Suprapubic skin (tissue), 4 donors: ENCODE measurements at regions not wholly inside any gene's neighbourhood (a gene's known extent, or its start where the extent isn't known, plus 50 kb on each side); places are given as distances from the start of the nearest gene placed in this dataset.

ENCODE experiments used
- DNase-seq, 2 donors: peaks; one replicate each; pipeline ENCODE4 v3.0.0-alpha.2; 2019; ENCODE audit warnings: low spot score in 2 of 2
- H3K27ac ChIP-seq: fragments of 200-600 bp; sonication (generic); one replicate; pipeline ENCODE4 v1.5.1; 2019
- H3K27me3 ChIP-seq: fragments of 200-600 bp; sonication (generic); one replicate; pipeline ENCODE4 v1.5.1; 2019
- H3K36me3 ChIP-seq: fragments of 200-600 bp; sonication (generic); one replicate; pipeline ENCODE4 v1.5.1; 2019
- H3K4me1 ChIP-seq: fragments of 200-600 bp; sonication (generic); one replicate; pipeline ENCODE4 v1.5.1; 2019
- H3K4me3 ChIP-seq: fragments of 200-600 bp; sonication (generic); one replicate; pipeline ENCODE4 v1.5.1; 2019; ENCODE audit warnings: mild to moderate bottlenecking
- H3K9me3 ChIP-seq: fragments of 200-600 bp; sonication (generic); one replicate; pipeline ENCODE4 v1.5.1; 2019
- EP300 ChIP-seq: sonication (generic); formaldehyde crosslinking; IDR thresholded peaks from one replicate; pipeline ENCODE4 v1.6.1; 2017; ENCODE audit warnings: antibody characterized with exemption
- POLR2A ChIP-seq, 2 donors: fragments of 450-650 bp; IDR thresholded peaks; one replicate each; pipeline ENCODE4 v1.6.1; 2017; ENCODE audit warnings: antibody characterized with exemption in 2 of 2, mild to moderate bottlenecking in 2 of 2, moderate library complexity in 2 of 2
- POLR2AphosphoS5 ChIP-seq, 3 donors: sonication (generic); formaldehyde crosslinking; IDR thresholded peaks; one replicate each; pipeline ENCODE4 v1.6.1; 2017; ENCODE audit warnings: antibody characterized with exemption in 3 of 3
- WGBS: methylation state at CpG from one replicate; pipeline ENCODE4 v1.1.5; 2018; 5-methylcytosine and 5-hydroxymethylcytosine counted together
- TF ChIP-seq, protein P1 (sequence below), 2 donors: fragments of 200-600 bp in 1 of 2; fragments of 450-650 bp in 1 of 2; sonication (generic) in 1 of 2; IDR thresholded peaks; one replicate each; pipeline ENCODE4 v1.5.1; 2016 to 2019; ENCODE audit warnings: antibody characterized with exemption in 2 of 2, mild to moderate bottlenecking in 1 of 2, moderate library complexity in 1 of 2

GRCh38 chr4:152244659-152245058 is 291.2 kb downstream of the FBXW7 start:
- H3K36me3 ChIP-seq = no peaks in the 10 kb centered on the region
- DNase-seq = no peak
- peaks cover 10% of the 10 kb centered on the region for H3K4me1 ChIP-seq
- WGBS = 59% methylated on average over 2 of the region's 2 CpGs
- no peaks in the 10 kb centered on the region for H3K27me3 ChIP-seq
- H3K9me3 ChIP-seq = no peaks in the 10 kb centered on the region
- no peak overlapping the region for H3K4me3 ChIP-seq
- no peak overlapping the region for H3K27ac ChIP-seq
- no peak for TF ChIP-seq POLR2AphosphoS5 (IDR thresholded peaks at IDR 0.05)
- TF ChIP-seq POLR2A (IDR thresholded peaks at IDR 0.05) = no peak
- TF ChIP-seq EP300 = no peak
- TF ChIP-seq, protein P1, sequence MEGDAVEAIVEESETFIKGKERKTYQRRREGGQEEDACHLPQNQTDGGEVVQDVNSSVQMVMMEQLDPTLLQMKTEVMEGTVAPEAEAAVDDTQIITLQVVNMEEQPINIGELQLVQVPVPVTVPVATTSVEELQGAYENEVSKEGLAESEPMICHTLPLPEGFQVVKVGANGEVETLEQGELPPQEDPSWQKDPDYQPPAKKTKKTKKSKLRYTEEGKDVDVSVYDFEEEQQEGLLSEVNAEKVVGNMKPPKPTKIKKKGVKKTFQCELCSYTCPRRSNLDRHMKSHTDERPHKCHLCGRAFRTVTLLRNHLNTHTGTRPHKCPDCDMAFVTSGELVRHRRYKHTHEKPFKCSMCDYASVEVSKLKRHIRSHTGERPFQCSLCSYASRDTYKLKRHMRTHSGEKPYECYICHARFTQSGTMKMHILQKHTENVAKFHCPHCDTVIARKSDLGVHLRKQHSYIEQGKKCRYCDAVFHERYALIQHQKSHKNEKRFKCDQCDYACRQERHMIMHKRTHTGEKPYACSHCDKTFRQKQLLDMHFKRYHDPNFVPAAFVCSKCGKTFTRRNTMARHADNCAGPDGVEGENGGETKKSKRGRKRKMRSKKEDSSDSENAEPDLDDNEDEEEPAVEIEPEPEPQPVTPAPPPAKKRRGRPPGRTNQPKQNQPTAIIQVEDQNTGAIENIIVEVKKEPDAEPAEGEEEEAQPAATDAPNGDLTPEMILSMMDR (IDR thresholded peaks at IDR 0.05) = no peak

DNA sequence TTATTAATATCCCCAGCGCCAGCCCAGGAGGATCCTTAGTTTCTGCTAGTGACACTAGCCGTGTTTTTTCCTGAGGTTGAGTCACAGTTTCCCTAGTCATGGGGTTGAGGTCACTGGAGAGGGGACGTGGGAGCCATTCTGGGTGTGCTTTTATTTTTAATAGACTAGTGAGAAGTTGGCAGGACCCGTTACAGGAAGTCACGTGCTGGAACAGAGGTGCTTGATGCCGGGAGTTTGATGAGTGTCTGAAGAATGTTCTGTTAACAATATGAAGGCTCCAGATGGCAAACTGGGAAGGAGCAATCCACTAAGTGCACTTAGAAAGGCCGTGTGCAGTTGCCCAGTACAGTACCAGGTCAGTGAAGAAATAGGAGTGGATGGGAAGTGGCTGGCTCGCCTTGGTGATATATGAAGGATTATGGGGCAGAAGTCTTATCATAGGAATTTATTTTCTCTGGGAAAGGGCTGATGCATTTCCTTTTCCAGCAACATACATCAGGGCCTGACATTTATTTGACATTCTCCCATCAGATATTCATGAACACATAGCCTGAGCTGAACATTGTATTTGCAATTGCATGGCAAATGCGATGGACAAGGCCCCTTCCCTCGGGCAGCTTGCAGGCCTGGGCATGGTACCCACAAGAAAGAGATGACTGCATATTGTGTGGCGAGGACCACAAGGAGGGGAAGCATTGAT is 291.8 kb downstream of the FBXW7 start:
- no peak for TF ChIP-seq EP300
- TF ChIP-seq POLR2A (IDR thresholded peaks at IDR 0.05) = no peak
- TF ChIP-seq, protein P1 (IDR thresholded peaks at IDR 0.05) = no peak
- TF ChIP-seq POLR2AphosphoS5 (IDR thresholded peaks at IDR 0.05) = no peak
- 41% methylated on average over 11 of the region's 11 CpGs for WGBS
- no peak overlapping the region for H3K27ac ChIP-seq
- H3K36me3 ChIP-seq = no peaks in the 10 kb centered on the region
- no peaks in the 10 kb centered on the region for H3K27me3 ChIP-seq
- no peak overlapping the region for H3K4me3 ChIP-seq
- peaks cover 10% of the 10 kb centered on the region for H3K4me1 ChIP-seq
- no peak for DNase-seq
- no peaks in the 10 kb centered on the region for H3K9me3 ChIP-seq

GRCh38 chr4:152243206-152243605 is 292.7 kb downstream of the FBXW7 start:
- Histone ChIP-seq H3K4me1 (peaks cover 10% of the 10 kb centered on the region), H3K36me3 (no peaks in the 10 kb centered on the region), H3K27me3 (no peaks in the 10 kb centered on the region), H3K27ac (peak overlapping the region; percentile 33), H3K4me3 (no peak overlapping the region), H3K9me3 (no peaks in the 10 kb centered on the region)
- DNase-seq = no peak
- 64% methylated on average over 2 of the region's 2 CpGs for WGBS
- TF ChIP-seq, protein P1 (IDR thresholded peaks at IDR 0.05) = no peak

DNA sequence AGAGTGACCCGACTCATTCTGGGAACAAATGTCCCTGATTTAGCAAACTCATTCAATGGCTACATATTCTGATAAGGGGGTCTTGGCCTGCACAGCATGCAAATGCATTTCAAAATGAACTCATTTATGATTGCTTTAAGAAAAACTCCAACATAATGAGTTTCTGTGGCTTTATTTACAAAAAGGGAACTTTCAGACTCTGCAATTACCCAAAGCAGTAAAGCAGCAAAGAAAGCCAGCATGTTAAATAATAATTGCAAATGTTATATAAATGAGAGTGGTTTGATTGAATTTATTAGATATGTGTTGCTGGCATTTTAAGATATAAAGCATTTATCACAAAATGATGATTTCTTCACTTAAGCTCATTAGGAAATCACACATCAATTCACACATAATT is 295.7 kb downstream of the FBXW7 start:
- 97% methylated on average over 1 of the region's 1 CpG for WGBS
- TF ChIP-seq EP300 (no peak), POLR2A (IDR thresholded peaks at IDR 0.05) (no peak)
- TF ChIP-seq, protein P1 (IDR thresholded peaks at IDR 0.05) = no peak
- Histone ChIP-seq H3K36me3 (no peaks in the 10 kb centered on the region), H3K4me1 (peaks cover 10% of the 10 kb centered on the region), H3K27me3 (no peaks in the 10 kb centered on the region), H3K9me3 (no peaks in the 10 kb centered on the region), H3K27ac (no peak overlapping the region), H3K4me3 (no peak overlapping the region)
- DNase-seq = no peak

DNA sequence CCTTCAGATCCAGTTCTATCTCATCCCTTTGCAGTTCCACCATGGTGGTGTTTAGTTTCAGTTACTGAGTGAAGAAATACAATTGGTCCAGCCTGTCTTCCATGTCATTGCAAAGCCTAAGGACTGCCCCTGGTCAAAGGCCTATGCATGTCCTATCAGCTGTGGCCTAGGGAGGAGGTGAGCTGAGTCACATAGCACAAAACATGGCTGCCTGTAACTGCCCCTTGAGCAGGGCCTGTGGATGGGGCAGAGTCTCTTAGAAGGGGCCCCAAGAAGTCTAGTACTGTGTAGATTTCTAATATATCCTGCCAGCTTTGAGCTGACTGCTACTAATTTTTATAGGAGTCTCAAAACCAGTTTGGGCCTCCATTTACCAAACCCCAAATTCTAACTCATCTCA is 296.7 kb downstream of the FBXW7 start:
- no peak for DNase-seq
- no peaks in the 10 kb centered on the region for H3K36me3 ChIP-seq
- H3K27ac ChIP-seq = no peak overlapping the region
- TF ChIP-seq, protein P1 (IDR thresholded peaks at IDR 0.05) = no peak
- TF ChIP-seq POLR2A (IDR thresholded peaks at IDR 0.05) = no peak
- TF ChIP-seq POLR2AphosphoS5 (IDR thresholded peaks at IDR 0.05) = no peak
- TF ChIP-seq EP300 = no peak
- H3K9me3 ChIP-seq = no peaks in the 10 kb centered on the region
- H3K4me1 ChIP-seq = peaks cover 8% of the 10 kb centered on the region
- no peak overlapping the region for H3K4me3 ChIP-seq
- H3K27me3 ChIP-seq = no peaks in the 10 kb centered on the region
